ENCODE measurements at regions not wholly inside any gene's neighbourhood (a gene's known extent, or its start where the extent isn't known, plus 50 kb on each side); places are given as distances from the start of the nearest gene placed in this dataset.

- DNase-seq = no peak
Measured at GRCh38 chr2:196318517-196319377, 147.4 kb upstream of the STK17B start.

DNA sequence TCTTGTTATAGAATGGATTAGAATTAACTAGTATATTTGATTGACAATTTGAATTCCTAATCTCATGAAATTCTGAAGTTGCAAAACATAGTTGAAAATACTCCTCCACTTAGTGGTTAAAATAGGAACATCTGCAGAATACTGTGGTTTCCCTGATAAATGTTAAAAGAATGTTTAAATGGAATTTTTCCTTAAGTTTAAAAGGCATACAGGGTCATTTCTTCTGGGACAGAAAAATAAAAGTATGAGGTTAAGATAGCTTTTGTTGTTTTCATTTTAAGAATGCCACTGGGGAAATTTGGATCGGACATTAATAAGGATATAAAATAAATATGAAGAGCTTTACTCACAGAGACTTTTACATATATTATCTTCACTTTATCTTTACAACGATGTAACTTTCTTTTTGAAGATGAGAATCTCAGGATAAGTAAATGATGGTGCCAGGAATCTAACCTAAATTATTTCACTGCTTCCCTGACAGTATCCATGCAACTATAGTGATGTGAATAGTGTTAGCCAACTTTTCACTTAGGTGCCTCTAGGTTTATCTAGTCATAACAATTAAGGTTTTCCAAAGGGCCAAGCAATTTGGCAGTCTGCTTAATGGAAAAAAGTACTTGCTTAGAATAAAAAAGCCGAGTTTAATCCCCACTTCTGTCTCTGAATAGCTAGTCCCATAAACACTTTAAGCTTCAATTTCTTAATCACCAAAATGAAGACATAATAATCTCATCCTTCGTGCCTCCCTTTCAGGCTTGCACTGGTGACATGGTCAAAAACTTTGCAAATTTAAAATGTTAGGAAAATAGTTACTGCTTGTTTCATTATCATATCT is 151.8 kb upstream of the STK17B start:
- DNase-seq = no peak

- no peak for DNase-seq
Measured at GRCh38 chr2:196324211-196324610, 152.8 kb upstream of the STK17B start.

DNA sequence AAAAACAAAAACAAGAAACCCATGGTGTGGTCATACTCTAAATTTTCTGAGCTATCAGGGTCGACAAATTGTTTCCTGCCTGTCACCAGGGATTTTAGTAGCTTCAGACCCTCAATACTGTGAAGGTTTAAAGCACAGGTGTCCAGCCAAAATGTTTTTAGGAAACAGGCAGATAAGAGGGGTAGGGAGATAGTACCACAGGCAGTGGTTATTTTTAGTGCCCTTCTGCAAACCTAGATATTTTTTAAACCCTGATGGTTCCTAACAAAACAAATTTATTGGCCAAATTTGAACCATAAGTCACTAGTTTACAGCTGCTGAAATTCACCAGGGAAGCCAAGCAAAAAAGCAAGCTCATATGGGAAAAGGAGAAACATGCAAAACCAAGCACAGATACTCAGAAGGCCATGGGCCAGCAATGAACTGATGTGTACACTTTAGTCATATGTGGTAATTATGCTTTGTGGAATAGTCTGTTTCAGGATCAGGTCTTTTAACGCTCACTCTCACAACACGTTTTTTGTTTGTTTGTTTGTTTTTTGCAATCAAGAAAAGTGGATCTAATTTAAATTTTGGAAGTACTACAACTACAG is 156.8 kb upstream of the STK17B start:
- no peak for DNase-seq

DNA sequence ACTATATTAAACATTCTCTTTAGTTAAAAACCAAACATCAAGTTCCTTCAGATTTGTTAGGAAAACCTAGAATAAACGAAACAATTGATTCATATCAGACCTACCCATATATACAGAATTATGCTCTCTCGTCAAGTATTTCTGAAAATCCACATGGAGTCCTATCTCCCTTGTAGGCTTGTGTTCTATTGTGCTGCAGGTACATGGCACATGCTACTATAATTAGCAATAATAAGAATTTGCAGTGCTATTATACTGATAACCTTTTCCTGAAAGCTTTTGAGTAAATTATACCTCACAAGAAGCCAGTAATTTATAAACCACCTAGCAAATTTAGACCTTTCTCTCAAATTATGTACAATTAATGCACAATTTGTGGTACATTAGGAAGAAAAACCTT is 158.6 kb upstream of the STK17B start:
- DNase-seq = no peak

DNA sequence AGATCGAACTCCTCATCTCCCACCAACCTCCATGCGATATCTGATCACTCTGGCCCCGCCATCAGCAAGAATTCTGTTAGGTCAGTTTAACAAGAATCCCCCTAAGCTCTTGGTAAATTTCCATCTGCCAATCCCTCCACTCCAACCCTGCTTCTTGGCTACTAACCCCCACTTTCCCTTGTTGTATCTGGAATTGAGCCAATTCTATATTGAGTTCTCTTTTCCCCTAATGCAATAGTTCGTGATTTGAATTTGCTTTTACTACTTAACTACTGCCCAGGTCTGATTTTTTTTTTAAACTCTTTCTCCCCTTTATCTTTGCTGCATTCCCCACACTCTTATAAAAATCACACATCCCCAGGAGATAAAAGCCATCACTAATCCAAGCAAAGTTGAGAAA is 159.3 kb upstream of the STK17B start:
- no peak for DNase-seq

DNA sequence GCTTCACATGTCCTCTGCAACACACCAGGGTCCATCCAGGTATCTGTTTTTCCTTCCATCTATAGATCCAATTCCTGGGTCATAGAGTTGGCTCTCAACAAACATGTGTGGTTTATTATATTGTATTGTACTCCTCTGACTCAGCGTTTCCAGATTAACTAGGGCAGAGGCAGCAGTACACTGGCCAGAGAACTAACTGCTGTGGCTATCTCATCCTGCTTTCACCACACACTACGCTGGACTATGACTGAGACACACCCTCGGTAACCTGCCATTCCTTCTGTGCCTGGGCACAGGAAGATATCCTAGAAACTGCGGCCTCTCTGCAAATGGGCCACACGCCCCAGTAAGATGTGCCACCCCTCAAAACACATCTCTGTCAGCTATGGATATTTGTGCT is 159.8 kb upstream of the STK17B start:
- DNase-seq = no peak

DNA sequence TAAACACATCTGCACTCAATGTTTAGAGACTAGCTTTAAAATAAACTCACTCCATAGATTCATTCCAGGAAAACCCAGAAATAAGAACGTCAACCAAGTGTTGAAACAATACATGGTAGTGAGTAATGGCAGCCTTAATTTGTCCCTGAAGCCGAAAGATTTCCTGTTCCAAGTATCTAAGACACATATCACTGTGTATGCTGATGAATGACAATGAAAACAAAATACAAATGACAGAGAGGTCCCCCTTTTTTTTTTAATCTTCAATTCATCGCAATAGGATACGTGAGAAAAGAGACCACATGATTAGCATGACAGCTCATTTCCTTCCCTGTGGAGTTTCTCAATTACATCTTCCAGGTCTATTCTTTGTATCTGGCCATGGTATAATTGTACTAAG is 160.5 kb upstream of the STK17B start:
- no peak for DNase-seq

DNA sequence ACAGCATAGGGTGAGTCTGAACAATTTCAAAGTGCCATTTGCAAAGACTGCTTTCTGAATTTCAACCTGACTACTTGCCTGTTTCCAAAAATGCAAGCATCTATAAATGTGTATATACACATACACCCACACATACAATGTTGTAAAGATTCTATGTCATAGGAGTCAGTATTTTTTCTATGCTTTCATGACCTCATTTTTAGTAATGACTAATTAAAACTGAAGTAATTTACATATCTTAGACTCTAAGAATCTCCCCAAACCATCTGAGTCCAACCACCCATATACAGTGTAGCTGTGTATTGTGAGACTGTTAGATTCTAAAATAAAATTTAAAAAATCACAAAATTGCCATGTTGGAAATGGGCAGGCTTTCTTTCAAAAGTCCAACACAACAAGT is 162.0 kb upstream of the STK17B start:
- DNase-seq = no peak

GRCh38 chr2:196334710-196335109 is 163.3 kb upstream of the STK17B start:
- no peak for DNase-seq

GRCh38 chr2:196335221-196335634 is 163.8 kb upstream of the STK17B start:
- no peak for DNase-seq

GRCh38 chr2:196336207-196336606 is 164.8 kb upstream of the STK17B start:
- DNase-seq = no peak

DNA sequence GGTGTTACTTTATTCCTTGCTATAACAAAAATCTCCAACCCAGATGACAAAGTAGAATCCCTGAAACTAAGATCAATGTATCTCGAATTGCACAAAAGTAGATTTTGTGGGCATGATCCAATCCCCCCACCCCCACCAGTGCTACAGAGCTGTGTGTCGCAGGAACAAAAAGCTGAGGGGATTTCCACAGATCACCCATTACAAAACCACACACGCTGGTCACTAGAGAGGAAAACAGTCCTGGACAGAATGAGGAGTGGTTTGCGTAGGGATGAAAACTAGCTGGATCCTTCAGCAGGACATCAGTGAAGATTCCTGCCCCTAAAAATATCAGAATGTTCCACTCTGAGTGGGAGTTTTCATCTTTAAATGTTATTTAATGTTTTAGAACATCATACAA is 165.3 kb upstream of the STK17B start:
- no peak for DNase-seq

DNA sequence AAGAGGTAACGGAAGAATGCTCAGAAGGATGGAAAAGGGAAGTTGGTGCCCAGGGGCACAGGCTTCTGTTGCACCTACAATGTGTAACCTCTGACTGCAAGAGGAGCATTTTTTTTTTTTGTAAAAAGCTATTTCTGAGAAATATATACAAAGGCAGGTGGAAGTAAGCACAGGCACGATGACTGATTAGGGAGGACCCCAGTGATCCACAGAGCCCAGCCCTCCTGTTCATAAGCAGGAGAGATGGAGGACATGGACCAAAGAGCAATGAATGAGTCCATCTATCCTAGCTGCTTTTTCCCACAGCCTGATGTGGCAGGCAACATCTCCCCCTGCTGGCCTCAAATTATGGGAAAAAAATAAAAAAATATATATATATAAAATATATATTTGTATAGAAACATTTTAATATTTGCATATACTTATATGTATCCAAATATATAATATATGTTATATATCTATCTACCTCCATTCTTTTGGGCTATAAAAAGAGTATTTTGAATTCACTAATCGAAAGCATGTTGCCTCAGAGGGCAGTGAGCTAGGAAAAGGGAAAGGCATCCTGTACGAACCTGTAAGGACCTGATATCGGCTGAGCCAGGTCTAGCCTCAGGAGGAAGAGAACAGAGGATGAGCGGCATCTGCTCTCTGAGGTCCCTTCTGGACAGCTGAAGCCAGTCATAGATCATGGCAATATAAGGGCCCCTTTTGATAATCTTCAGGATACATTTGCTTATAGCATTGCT is 166.0 kb upstream of the STK17B start:
- no peak for DNase-seq

GRCh38 chr2:196338440-196338839 is 167.1 kb upstream of the STK17B start:
- no peak for DNase-seq

DNA sequence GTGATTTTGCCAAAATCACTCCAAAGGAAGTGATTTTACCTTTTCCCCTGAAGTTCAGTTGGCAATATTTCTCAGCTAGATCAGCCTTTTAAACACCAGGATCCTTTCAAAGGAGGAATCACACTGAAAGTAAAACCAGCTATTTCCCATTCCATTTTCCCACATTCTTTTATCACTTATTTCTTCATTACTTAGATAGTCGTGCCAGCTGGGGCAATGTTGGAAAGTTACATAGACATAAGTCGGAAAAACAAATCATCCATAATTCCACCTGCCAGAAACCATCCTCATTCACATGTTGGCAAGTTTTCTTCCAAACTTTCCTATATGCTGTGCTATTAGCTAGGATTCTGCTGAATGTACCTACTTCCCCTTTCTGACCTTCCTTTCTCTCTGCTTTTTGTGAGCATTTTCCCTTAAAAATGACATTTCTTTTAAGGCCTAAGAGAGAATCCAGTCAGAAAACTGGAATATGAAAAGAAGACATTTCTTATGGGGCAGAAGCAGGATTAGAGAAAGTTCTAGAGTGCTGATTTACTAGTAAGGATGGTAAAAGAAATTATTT is 170.0 kb upstream of the STK17B start:
- no peak for DNase-seq

DNA sequence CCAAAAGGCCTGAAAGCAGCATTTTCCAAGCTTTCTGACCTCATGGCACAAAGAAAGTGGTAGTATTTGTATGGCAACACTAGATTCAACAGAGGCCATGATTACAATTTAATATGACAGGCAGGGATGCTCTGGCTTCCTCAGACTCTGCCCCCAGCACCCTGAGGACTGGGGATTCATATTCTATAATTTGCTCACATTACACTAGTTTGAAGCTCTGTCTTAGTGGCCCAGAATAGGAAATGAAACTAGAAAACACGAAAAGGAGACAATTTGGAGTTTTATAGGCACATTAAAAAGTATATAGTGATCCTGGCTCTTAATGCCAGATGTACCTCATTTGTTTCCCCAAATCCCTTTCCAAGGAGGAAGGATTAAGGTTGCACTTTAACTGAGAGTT is 173.0 kb upstream of the STK17B start:
- no peak for DNase-seq

GRCh38 chr2:196353717-196354116 is 182.3 kb upstream of the STK17B start:
- no peak for DNase-seq

DNA sequence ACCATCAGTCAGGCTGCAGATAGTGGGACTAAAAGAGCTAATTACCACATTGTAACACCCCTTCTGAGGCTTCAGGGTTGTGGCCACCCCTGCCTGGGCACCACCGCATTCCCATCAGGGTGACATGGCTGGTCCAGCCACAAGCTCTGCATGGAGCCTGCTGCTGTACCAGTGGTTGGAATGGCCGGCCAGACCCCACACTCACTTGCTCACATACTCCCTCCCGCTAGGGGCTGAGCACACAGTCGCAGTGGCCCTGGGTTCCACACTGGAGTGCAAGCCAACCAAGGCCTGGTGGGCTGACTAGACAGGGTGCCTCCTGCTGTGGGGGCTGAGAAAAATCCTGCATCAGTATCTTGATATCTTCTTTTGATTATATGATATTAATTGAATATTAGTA is 182.8 kb upstream of the STK17B start:
- no peak for DNase-seq

- DNase-seq = no peak
Measured at GRCh38 chr2:196356332-196356731, 185.0 kb upstream of the STK17B start.

GRCh38 chr2:196360650-196361049 is 189.3 kb upstream of the STK17B start:
- no peak for DNase-seq

- no peak for DNase-seq
Measured at GRCh38 chr2:196361606-196362326, 190.4 kb upstream of the STK17B start.
